Loucy (cell line): ENCODE measurements at regions not wholly inside any gene's neighbourhood (a gene's known extent, or its start where the extent isn't known, plus 50 kb on each side); places are given as distances from the start of the nearest gene placed in this dataset.

Source experiments
- H2AFZ ChIP-seq: fragments of 200-600 bp; sonication (generic); 2 replicates; pipeline ENCODE4 v1.6.0; 2016; ENCODE audit warnings: antibody characterized with exemption, mild to moderate bottlenecking, low read length, moderate library complexity
- H3F3A ChIP-seq: fragments of 200-600 bp; 2 replicates; pipeline ENCODE4 v1.6.0; 2016; ENCODE audit warnings: antibody characterized with exemption, low read depth, mild to moderate bottlenecking
- H3K27me3 ChIP-seq: fragments of 200-600 bp; sonication (generic); 2 replicates; pipeline ENCODE4 v1.6.1; 2014; ENCODE audit warnings: low read length, mild to moderate bottlenecking; ENCODE audit not compliant: insufficient read depth, poor library complexity, severe bottlenecking
- H3K36me3 ChIP-seq: fragments of 200-600 bp; sonication (generic); 2 replicates; pipeline ENCODE4 v1.6.1; 2016; ENCODE audit warnings: low read length; ENCODE audit not compliant: insufficient read depth
- H3K4me1 ChIP-seq: fragments of 200-600 bp; sonication (generic); 2 replicates; pipeline ENCODE4 v1.5.1; 2014; ENCODE audit warnings: low read length, mild to moderate bottlenecking; ENCODE audit not compliant: insufficient read depth, poor library complexity, severe bottlenecking
- H3K4me2 ChIP-seq: fragments of 200-600 bp; sonication (generic); 2 replicates; pipeline ENCODE4 v1.6.0; 2014; ENCODE audit warnings: antibody characterized with exemption, low read length, low read depth, mild to moderate bottlenecking; ENCODE audit not compliant: poor library complexity, severe bottlenecking
- H3K4me3 ChIP-seq: fragments of 200-600 bp; sonication (generic); 2 replicates; pipeline ENCODE4 v1.5.1; 2014; ENCODE audit warnings: low read length, mild to moderate bottlenecking, mixed read lengths; ENCODE audit not compliant: poor library complexity, severe bottlenecking
- H3K79me2 ChIP-seq: fragments of 200-600 bp; sonication (generic); 2 replicates; pipeline ENCODE4 v1.6.1; 2014; ENCODE audit warnings: low read length; ENCODE audit not compliant: insufficient read depth
- H3K9ac ChIP-seq: fragments of 200-600 bp; sonication (generic); 2 replicates; pipeline ENCODE4 v1.6.0; 2014; ENCODE audit warnings: mild to moderate bottlenecking, low read depth, low read length, moderate library complexity; ENCODE audit not compliant: poor library complexity, severe bottlenecking
- H3K9me2 ChIP-seq: fragments of 200-600 bp; sonication (generic); replicated peaks from 2 replicates; pipeline ENCODE4 v1.6.1; 2016; ENCODE audit warnings: low read depth, low read length, mixed read lengths
- H3K9me3 ChIP-seq: fragments of 200-600 bp; sonication (generic); 2 replicates; pipeline ENCODE4 v1.6.1; 2014; ENCODE audit warnings: mild to moderate bottlenecking, antibody characterized with exemption, low read length, low read depth; ENCODE audit not compliant: insufficient read depth
- H4K20me1 ChIP-seq: fragments of 200-600 bp; sonication (generic); 2 replicates; pipeline ENCODE4 v1.6.0; 2014; ENCODE audit warnings: antibody characterized with exemption, low read length, mild to moderate bottlenecking; ENCODE audit not compliant: insufficient read depth, poor library complexity, severe bottlenecking
- CTCF ChIP-seq: fragments of 200-600 bp; sonication (generic); conservative IDR thresholded peaks from 2 replicates; pipeline ENCODE4 v1.5.1; 2014; ENCODE audit warnings: mild to moderate bottlenecking, antibody characterized with exemption, low read length
- EZH2phosphoT487 ChIP-seq: fragments of 200-600 bp; IDR thresholded peaks from 2 replicates; pipeline ENCODE4 v1.6.1; 2018; ENCODE audit warnings: antibody characterized with exemption, mild to moderate bottlenecking, moderate library complexity, borderline replicate concordance

- Histone ChIP-seq H3K4me2 (no peak overlapping the region), H3K36me3 (no peaks in the 10 kb centered on the region)
Measured at GRCh38 chr5:120320626-120321025, 143.5 kb upstream of the PRR16 start.

GRCh38 chr5:120326651-120327050 is 137.4 kb upstream of the PRR16 start:
- TF ChIP-seq EZH2phosphoT487 (no peak), CTCF (no peak)
- Histone ChIP-seq H3K4me1 (no peaks in the 10 kb centered on the region), H3F3A (no peaks in the 10 kb centered on the region), H3K9ac (no peak overlapping the region), H3K27me3 (no peaks in the 10 kb centered on the region), H3K9me2 (no peaks in the 10 kb centered on the region), H3K36me3 (no peaks in the 10 kb centered on the region), H3K79me2 (no peaks in the 10 kb centered on the region), H3K4me3 (no peak overlapping the region), H3K9me3 (no peaks in the 10 kb centered on the region), H2AFZ (no peak overlapping the region), H4K20me1 (no peaks in the 10 kb centered on the region), H3K4me2 (no peak overlapping the region)

More at GRCh38 chr5:120320626-120321025, 143.5 kb upstream of the PRR16 start:
- no peaks in the 10 kb centered on the region for H3K9me2 ChIP-seq
- H3F3A ChIP-seq: no peaks in the 10 kb centered on the region
- no peak overlapping the region for H3K4me3 ChIP-seq
- no peaks in the 10 kb centered on the region for H3K79me2 ChIP-seq
- no peaks in the 10 kb centered on the region for H3K4me1 ChIP-seq
- H2AFZ ChIP-seq: no peak overlapping the region
- H3K27me3 ChIP-seq: no peaks in the 10 kb centered on the region
- H3K9me3 ChIP-seq: no peaks in the 10 kb centered on the region
- H3K9ac ChIP-seq: no peak overlapping the region
- no peaks in the 10 kb centered on the region for H4K20me1 ChIP-seq
- TF ChIP-seq CTCF (no peak), EZH2phosphoT487 (no peak)

- Histone ChIP-seq H3K4me1 (no peaks in the 10 kb centered on the region), H3K9ac (no peak overlapping the region), H3K79me2 (no peaks in the 10 kb centered on the region), H4K20me1 (no peaks in the 10 kb centered on the region), H3K27me3 (no peaks in the 10 kb centered on the region), H3K9me2 (no peaks in the 10 kb centered on the region), H3K4me3 (no peak overlapping the region), H3K36me3 (no peaks in the 10 kb centered on the region), H2AFZ (no peak overlapping the region), H3F3A (no peaks in the 10 kb centered on the region), H3K9me3 (no peaks in the 10 kb centered on the region), H3K4me2 (no peak overlapping the region)
- TF ChIP-seq CTCF (no peak), EZH2phosphoT487 (no peak)
Measured at GRCh38 chr5:120327180-120327579, 136.9 kb upstream of the PRR16 start.
